H1 (cell line): ENCODE measurements at regions not wholly inside any gene's neighbourhood (a gene's known extent, or its start where the extent isn't known, plus 50 kb on each side); places are given as distances from the start of the nearest gene placed in this dataset.

Experiments
- CTCF ChIA-PET: fragments of 300-600 bp; sonication (Branson Sonifier 250); formaldehyde crosslinking; loops from one replicate; lab custom pipeline; 2021; ENCODE audit not compliant: partially characterized antibody; lab: Charles Lee
- POLR2A ChIA-PET: fragments of 300-600 bp; sonication (Branson Sonifier 250); formaldehyde crosslinking; loops from one replicate; lab custom pipeline; 2021; ENCODE audit warnings: inconsistent platforms; ENCODE audit not compliant: partially characterized antibody; lab: Charles Lee
- DNase-seq, 2 experiments: peaks; one replicate each; pipeline versions ENCODE4 v3.0.0 to v3.0.0-alpha.2; 2010 to 2022; ENCODE audit warnings: low spot score in 2 of 2, low read depth in 1 of 2, mixed read lengths in 1 of 2
- FAIRE-seq: peaks from 2 replicates; lab custom pipeline; 2011; peaks lifted over from hg19 to GRCh38; lab: Jason Lieb, UNC
- H2AFZ ChIP-seq: 2 replicates; pipeline ENCODE4 v1.8.1; 2012; ENCODE audit warnings: low read length, inconsistent platforms
- H2AK5ac ChIP-seq: 2 replicates; pipeline ENCODE4 v1.6.1; 2013; ENCODE audit warnings: low read depth, low read length
- H2BK120ac ChIP-seq: replicated peaks from 2 replicates; pipeline ENCODE3; 2013; ENCODE audit warnings: low read depth, low read length, inconsistent platforms
- H2BK12ac ChIP-seq: 2 replicates; pipeline ENCODE4 v1.6.1; 2013; ENCODE audit warnings: low read depth, low read length
- H2BK15ac ChIP-seq: 2 replicates; pipeline ENCODE4 v1.6.1; 2013; ENCODE audit warnings: low read length
- H2BK20ac ChIP-seq: 2 replicates; pipeline ENCODE4 v1.6.1; 2013; ENCODE audit warnings: low read length
- H2BK5ac ChIP-seq: 2 replicates; pipeline ENCODE4 v1.6.1; 2013; ENCODE audit warnings: low read depth, low read length
- H3K14ac ChIP-seq: 2 replicates; pipeline ENCODE4 v1.6.1; 2013; ENCODE audit warnings: inconsistent platforms; ENCODE audit not compliant: insufficient read length
- H3K18ac ChIP-seq: 2 replicates; pipeline ENCODE4 v1.6.1; 2013; ENCODE audit warnings: low read length; ENCODE audit errors: extremely low read depth
- H3K23ac ChIP-seq: 2 replicates; pipeline ENCODE4 v1.6.1; 2013; ENCODE audit warnings: inconsistent platforms; ENCODE audit not compliant: insufficient read length
- H3K23me2 ChIP-seq: 2 replicates; pipeline ENCODE4 v1.6.1; 2013; ENCODE audit warnings: low read depth, low read length
- H3K27ac ChIP-seq: 2 replicates; pipeline ENCODE4 v1.6.1; 2011; ENCODE audit warnings: low read depth, low read length, inconsistent platforms
- H3K27me3 ChIP-seq, 4 experiments: replicated peaks in 1 of 4; 1 replicate in 1 of 4; 2 replicates in 3 of 4; pipeline versions ENCODE4 v1.6.1 to v1.8.1; 2011 to 2013; ENCODE audit warnings: low read length in 3 of 4, mild to moderate bottlenecking in 3 of 4, inconsistent platforms in 2 of 4, mixed read lengths in 2 of 4, moderate library complexity in 1 of 4; ENCODE audit not compliant: control insufficient read depth in 3 of 4, insufficient read depth in 3 of 4; ENCODE audit errors: extremely low read depth in 1 of 4
- H3K36me3 ChIP-seq, 4 experiments: 2 replicates each; pipeline versions ENCODE4 v1.6.1 to v1.8.1; 2011 to 2013; ENCODE audit warnings: mild to moderate bottlenecking in 4 of 4, low read length in 3 of 4, moderate library complexity in 2 of 4, control low read depth in 1 of 4, inconsistent platforms in 1 of 4; ENCODE audit not compliant: insufficient read depth in 4 of 4, control insufficient read depth in 2 of 4
- H3K4ac ChIP-seq: replicated peaks from 2 replicates; pipeline ENCODE3; 2013; ENCODE audit warnings: low read length, low read depth, mixed read lengths, inconsistent platforms; ENCODE audit not compliant: insufficient read length
- H3K4me1 ChIP-seq, 4 experiments: replicated peaks in 1 of 4; 1 replicate in 1 of 4; 2 replicates in 3 of 4; pipeline versions ENCODE4 v1.6.1 to v1.8.1; 2011 to 2013; ENCODE audit warnings: low read length in 3 of 4, inconsistent platforms in 2 of 4, mixed read lengths in 1 of 4; ENCODE audit not compliant: insufficient read depth in 4 of 4, control insufficient read depth in 3 of 4
- H3K4me2 ChIP-seq, 2 experiments: 2 replicates each; pipeline versions ENCODE4 v1.6.1 to v1.8.1; 2011 to 2013; ENCODE audit warnings: low read depth in 2 of 2, low read length in 2 of 2, control low read depth in 1 of 2, inconsistent platforms in 1 of 2, mild to moderate bottlenecking in 1 of 2; ENCODE audit not compliant: insufficient read depth in 1 of 2
- H3K4me3 ChIP-seq, 4 experiments: fragments of 200-600, 300-600 bp in 1 of 4; sonication (generic), shearing (Covaris generic), sonication (Bioruptor Twin) in 1 of 4; 2 replicates each; pipeline versions ENCODE4 v1.5.1 to v1.8.1; 2011 to 2016; ENCODE audit warnings: low read length in 4 of 4, low read depth in 3 of 4, control low read depth in 2 of 4, inconsistent platforms in 2 of 4, mild to moderate bottlenecking in 2 of 4, mixed read lengths in 1 of 4, moderate library complexity in 1 of 4; ENCODE audit not compliant: insufficient read depth in 2 of 4; ENCODE audit errors: extremely low read depth in 1 of 4
- H3K56ac ChIP-seq: replicated peaks from 2 replicates; pipeline ENCODE3; 2013; ENCODE audit warnings: low read depth, mild to moderate bottlenecking, mixed read lengths, low read length, inconsistent platforms; ENCODE audit not compliant: insufficient read length
- H3K79me1 ChIP-seq: 2 replicates; pipeline ENCODE4 v1.6.1; 2013; ENCODE audit warnings: low read depth, low read length, control low read depth
- H3K79me2 ChIP-seq, 2 experiments: 2 replicates each; pipeline versions ENCODE4 v1.6.1 to v1.8.1; 2012 to 2013; ENCODE audit warnings: low read length in 2 of 2, mild to moderate bottlenecking in 2 of 2, inconsistent platforms in 1 of 2; ENCODE audit not compliant: insufficient read depth in 2 of 2, control insufficient read depth in 1 of 2
- H3K9ac ChIP-seq, 4 experiments: replicated peaks in 1 of 4; 1 replicate in 1 of 4; 2 replicates in 3 of 4; pipeline versions ENCODE4 v1.6.1 to v1.8.1; 2011 to 2013; ENCODE audit warnings: low read depth in 3 of 4, low read length in 3 of 4, control low read depth in 2 of 4, mild to moderate bottlenecking in 2 of 4, moderate library complexity in 2 of 4, inconsistent platforms in 1 of 4; ENCODE audit errors: extremely low read depth in 1 of 4
- H3K9me3 ChIP-seq, 2 experiments: 2 replicates each; pipeline versions ENCODE4 v1.6.1 to v1.8.1; 2012 to 2013; ENCODE audit warnings: mild to moderate bottlenecking in 2 of 2, moderate library complexity in 2 of 2, control low read depth in 1 of 2, inconsistent platforms in 1 of 2, low read depth in 1 of 2, low read length in 1 of 2, mixed read lengths in 1 of 2; ENCODE audit not compliant: insufficient read depth in 2 of 2
- H4K20me1 ChIP-seq, 2 experiments: replicated peaks in 1 of 2; 2 replicates each; pipeline versions ENCODE3 to v1.8.1; 2011 to 2013; ENCODE audit warnings: inconsistent platforms in 2 of 2, low read length in 2 of 2, mild to moderate bottlenecking in 1 of 2; ENCODE audit not compliant: insufficient read depth in 2 of 2, control insufficient read depth in 1 of 2
- H4K5ac ChIP-seq: 2 replicates; pipeline ENCODE4 v1.6.1; 2013; ENCODE audit warnings: low read length, low read depth, mixed read lengths, inconsistent platforms; ENCODE audit not compliant: insufficient read length
- H4K8ac ChIP-seq: 2 replicates; pipeline ENCODE4 v1.8.0; 2013; ENCODE audit warnings: mild to moderate bottlenecking, moderate library complexity, low read length, inconsistent platforms; ENCODE audit not compliant: insufficient read depth; ENCODE audit errors: extremely low read depth
- H4K91ac ChIP-seq: replicated peaks from 2 replicates; pipeline ENCODE3; 2013; ENCODE audit warnings: low read length, mixed read lengths, inconsistent platforms; ENCODE audit not compliant: insufficient read length
- CBX5 ChIP-seq: fragments of 300-800, 300-1000 bp; sonication (generic); IDR thresholded peaks from 2 replicates; pipeline ENCODE4 v1.7.1; 2016; ENCODE audit warnings: antibody characterized with exemption, low read length, low read depth
- KDM4A ChIP-seq: IDR thresholded peaks from one replicate; pipeline ENCODE4 v1.7.1; 2012; ENCODE audit warnings: low read depth, mild to moderate bottlenecking, moderate library complexity, low read length, inconsistent platforms; ENCODE audit not compliant: severe bottlenecking
- WGBS, 2 experiments: shearing (Covaris generic) in 1 of 2; methylation state at CpG; one replicate each; pipeline versions ENCODE4 v1.1.6 to v1.1.7; 2013 to 2015; ENCODE audit warnings: low lambda C conversion rate in 2 of 2, mixed read lengths in 2 of 2, inconsistent platforms in 1 of 2, low coverage in 1 of 2, missing lambda C conversion rate in 1 of 2; ENCODE audit not compliant: insufficient replicate concordance in 2 of 2, insufficient coverage in 1 of 2, insufficient read length in 1 of 2; ENCODE audit errors: extremely low coverage in 1 of 2, missing lambda C conversion rate in 1 of 2; 5-methylcytosine and 5-hydroxymethylcytosine counted together

DNA sequence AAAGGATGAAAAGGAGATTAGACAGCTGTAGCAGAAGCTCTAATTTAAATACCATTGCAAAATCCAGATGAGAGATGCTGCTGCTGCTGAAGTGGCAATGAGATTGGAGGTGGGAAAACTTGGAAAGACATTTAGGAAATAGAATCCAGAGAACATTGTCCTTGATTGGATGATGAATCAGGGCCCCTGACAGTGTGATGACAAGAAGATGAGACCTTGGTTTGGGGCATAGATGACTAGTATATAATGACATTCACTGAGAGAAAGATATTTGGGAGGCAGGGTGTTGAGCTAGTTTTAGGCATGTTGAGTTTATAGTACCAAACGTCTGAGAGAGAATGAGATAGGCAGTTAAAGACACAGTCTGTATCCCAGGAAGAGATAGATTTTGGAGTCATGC, 311.5 kb upstream of the MPDZ start:
- Histone ChIP-seq H3K9ac (no peak overlapping the region), H2AK5ac (no peak overlapping the region), H2AFZ (no peak overlapping the region), H3K9me3 (no peaks in the 10 kb centered on the region), H2BK5ac (no peak overlapping the region), H3K18ac (no peak overlapping the region), H3K23me2 (no peaks in the 10 kb centered on the region), H3K4me2 (no peak overlapping the region), H4K5ac (no peak overlapping the region), H4K91ac (no peak overlapping the region), H2BK120ac (no peak overlapping the region), H2BK15ac (no peak overlapping the region), H4K8ac (no peak overlapping the region), H2BK12ac (no peak overlapping the region), H4K20me1 (no peaks in the 10 kb centered on the region), H3K23ac (no peak overlapping the region), H3K4ac (no peak overlapping the region), H3K27ac (no peak overlapping the region), H3K79me1 (no peaks in the 10 kb centered on the region), H3K36me3 (no peaks in the 10 kb centered on the region), H3K14ac (no peak overlapping the region), H3K4me1 (peaks cover 0 to 10% (median 4%) of the 10 kb centered on the region in 4 experiments; a peak in 5 of 7 replicates), H3K56ac (no peak overlapping the region), H3K79me2 (no peaks in the 10 kb centered on the region), H2BK20ac (no peak overlapping the region), H3K27me3 (no peaks in the 10 kb centered on the region), H3K4me3 (no peak overlapping the region)
- ChIA-PET POLR2A (no interaction called here), CTCF (no interaction called here)
- 83% methylated on average over 1 of the region's 1 CpG; no CpG with 5 or more reads in 1 of the 2 experiments for WGBS, 2 experiments
- no peak for DNase-seq
- no peak for TF ChIP-seq KDM4A
- no peak for TF ChIP-seq CBX5
- FAIRE-seq, result no peak
